Fibroblast of mammary gland (primary cell): ENCODE measurements at regions not wholly inside any gene's neighbourhood (a gene's known extent, or its start where the extent isn't known, plus 50 kb on each side); places are given as distances from the start of the nearest gene placed in this dataset.

ENCODE experiments used
- DNase-seq: peaks from one replicate; pipeline ENCODE4 v3.0.0-alpha.2; 2010; ENCODE audit warnings: low read depth
- H3K4me3 ChIP-seq: 2 replicates; pipeline ENCODE4 v1.5.1; 2011; ENCODE audit warnings: low read depth, mild to moderate bottlenecking, low read length, moderate library complexity; ENCODE audit not compliant: control insufficient read depth
- CTCF ChIP-seq: conservative IDR thresholded peaks from 2 replicates; pipeline ENCODE4 v1.5.1; 2011; ENCODE audit warnings: low read depth, low read length, inconsistent platforms; ENCODE audit not compliant: control insufficient read depth, insufficient read depth

GRCh38 chr15:25175033-25175788 is 220.4 kb downstream of the SNRPN start:
- no peak for DNase-seq
- no peak for TF ChIP-seq CTCF
- no peak overlapping the region for H3K4me3 ChIP-seq

GRCh38 chr15:25175789-25176615 is 221.2 kb downstream of the SNRPN start:
- no peak for DNase-seq
- no peak overlapping the region for H3K4me3 ChIP-seq
- TF ChIP-seq CTCF: no peak

GRCh38 chr15:25176616-25176923 is 221.8 kb downstream of the SNRPN start:
- no peak for DNase-seq
- H3K4me3 ChIP-seq: no peak overlapping the region
- TF ChIP-seq CTCF: no peak

GRCh38 chr15:25176991-25177954 is 222.5 kb downstream of the SNRPN start:
- no peak overlapping the region for H3K4me3 ChIP-seq
- DNase-seq: no peak
- TF ChIP-seq CTCF: no peak

- TF ChIP-seq CTCF: no peak
- no peak overlapping the region for H3K4me3 ChIP-seq
- DNase-seq: no peak
Measured at GRCh38 chr15:25177955-25178801, 223.4 kb downstream of the SNRPN start.
